BLaER1 (cell line): ENCODE measurements at regions not wholly inside any gene's neighbourhood (a gene's known extent, or its start where the extent isn't known, plus 50 kb on each side); places are given as distances from the start of the nearest gene placed in this dataset.

Source experiments
- H3K27ac ChIP-seq: shearing (Covaris generic); formaldehyde crosslinking; 2 replicates; pipeline ENCODE4 v1.8.1; 2022
- H3K27me3 ChIP-seq: shearing (Covaris generic); formaldehyde crosslinking; 2 replicates; pipeline ENCODE4 v1.8.1; 2022
- H3K36me3 ChIP-seq: shearing (Covaris generic); formaldehyde crosslinking; 2 replicates; pipeline ENCODE4 v1.8.1; 2022
- H3K4me1 ChIP-seq: shearing (Covaris generic); formaldehyde crosslinking; 2 replicates; pipeline ENCODE4 v1.8.1; 2022
- H3K4me2 ChIP-seq: shearing (Covaris generic); formaldehyde crosslinking; 2 replicates; pipeline ENCODE4 v1.8.1; 2022
- H3K4me3 ChIP-seq: shearing (Covaris generic); formaldehyde crosslinking; 2 replicates; pipeline ENCODE4 v1.8.1; 2022
- H3K9ac ChIP-seq: shearing (Covaris generic); formaldehyde crosslinking; 2 replicates; pipeline ENCODE4 v1.8.1; 2022
- H3K9me3 ChIP-seq: shearing (Covaris generic); formaldehyde crosslinking; 2 replicates; pipeline ENCODE4 v1.8.1; 2022
- H4K20me1 ChIP-seq: shearing (Covaris generic); formaldehyde crosslinking; 2 replicates; pipeline ENCODE4 v1.8.1; 2022
- Cebpa-rat ChIP-seq: shearing (Covaris generic); IDR thresholded peaks from 2 replicates; pipeline ENCODE4 v1.8.1; 2022

GRCh38 chr2:120519469-120519868, 173.5 kb downstream of the INHBB start:
- no peaks in the 10 kb centered on the region for H4K20me1 ChIP-seq
- no peaks in the 10 kb centered on the region for H3K4me1 ChIP-seq
- no peak for TF ChIP-seq Cebpa-rat
- no peaks in the 10 kb centered on the region for H3K27me3 ChIP-seq
- no peak overlapping the region for H3K9ac ChIP-seq
- H3K4me3 ChIP-seq: no peak overlapping the region
- no peaks in the 10 kb centered on the region for H3K36me3 ChIP-seq
- H3K9me3 ChIP-seq: no peaks in the 10 kb centered on the region
- H3K27ac ChIP-seq: no peak overlapping the region
- H3K4me2 ChIP-seq: no peak overlapping the region

- no peaks in the 10 kb centered on the region for H3K4me1 ChIP-seq
These were observed 174.5 kb downstream of the INHBB start for GRCh38 chr2:120520454-120520853.

GRCh38 chr2:120520929-120521912, 175.3 kb downstream of the INHBB start:
- H3K9me3 ChIP-seq: no peaks in the 10 kb centered on the region
- TF ChIP-seq Cebpa-rat: no peak
- H3K27ac ChIP-seq: no peak overlapping the region
- no peaks in the 10 kb centered on the region for H3K27me3 ChIP-seq
- no peak overlapping the region for H3K4me2 ChIP-seq
- no peaks in the 10 kb centered on the region for H3K36me3 ChIP-seq
- H3K4me3 ChIP-seq: no peak overlapping the region
- no peak overlapping the region for H3K9ac ChIP-seq
- H4K20me1 ChIP-seq: no peaks in the 10 kb centered on the region
- H3K4me1 ChIP-seq: peaks cover 7% of the 10 kb centered on the region

More at GRCh38 chr2:120520454-120520853, 174.5 kb downstream of the INHBB start:
- H3K4me3 ChIP-seq: no peak overlapping the region
- no peaks in the 10 kb centered on the region for H4K20me1 ChIP-seq
- H3K27me3 ChIP-seq: no peaks in the 10 kb centered on the region
- H3K27ac ChIP-seq: no peak overlapping the region
- no peak overlapping the region for H3K9ac ChIP-seq
- no peak for TF ChIP-seq Cebpa-rat
- no peak overlapping the region for H3K4me2 ChIP-seq
- H3K9me3 ChIP-seq: no peaks in the 10 kb centered on the region
- no peaks in the 10 kb centered on the region for H3K36me3 ChIP-seq

- no peaks in the 10 kb centered on the region for H3K27me3 ChIP-seq
- H3K4me3 ChIP-seq: no peak overlapping the region
- H3K27ac ChIP-seq: no peak overlapping the region
- peaks cover 8% of the 10 kb centered on the region for H3K4me1 ChIP-seq
- no peaks in the 10 kb centered on the region for H3K36me3 ChIP-seq
- no peak for TF ChIP-seq Cebpa-rat
- H3K4me2 ChIP-seq: no peak overlapping the region
- H3K9me3 ChIP-seq: no peaks in the 10 kb centered on the region
- no peaks in the 10 kb centered on the region for H4K20me1 ChIP-seq
- H3K9ac ChIP-seq: no peak overlapping the region
These were observed 176.3 kb downstream of the INHBB start for GRCh38 chr2:120522151-120522751.

- H3K4me2 ChIP-seq: no peak overlapping the region
- no peak for TF ChIP-seq Cebpa-rat
- no peaks in the 10 kb centered on the region for H3K9me3 ChIP-seq
- H3K27ac ChIP-seq: no peak overlapping the region
- peaks cover 22% of the 10 kb centered on the region for H3K4me1 ChIP-seq
- H3K4me3 ChIP-seq: no peak overlapping the region
- H3K36me3 ChIP-seq: no peaks in the 10 kb centered on the region
- no peaks in the 10 kb centered on the region for H4K20me1 ChIP-seq
- no peak overlapping the region for H3K9ac ChIP-seq
- no peaks in the 10 kb centered on the region for H3K27me3 ChIP-seq
These were observed 177.8 kb downstream of the INHBB start for GRCh38 chr2:120523766-120524165.

- H3K4me2 ChIP-seq: no peak overlapping the region
- H3K36me3 ChIP-seq: no peaks in the 10 kb centered on the region
- H3K9ac ChIP-seq: no peak overlapping the region
- H4K20me1 ChIP-seq: no peaks in the 10 kb centered on the region
- H3K27me3 ChIP-seq: no peaks in the 10 kb centered on the region
- no peak overlapping the region for H3K4me3 ChIP-seq
- H3K27ac ChIP-seq: no peak overlapping the region
- TF ChIP-seq Cebpa-rat: no peak
- H3K9me3 ChIP-seq: no peaks in the 10 kb centered on the region
- H3K4me1 ChIP-seq: peaks cover 22% of the 10 kb centered on the region
These were observed 178.2 kb downstream of the INHBB start for GRCh38 chr2:120524174-120524573.

GRCh38 chr2:120525056-120526046, 179.4 kb downstream of the INHBB start:
- Histone ChIP-seq H3K4me3 (no peak overlapping the region), H3K9ac (no peak overlapping the region), H3K36me3 (no peaks in the 10 kb centered on the region), H3K27ac (no peak overlapping the region), H3K27me3 (no peaks in the 10 kb centered on the region), H4K20me1 (no peaks in the 10 kb centered on the region), H3K4me2 (no peak overlapping the region), H3K9me3 (peaks cover 9% of the 10 kb centered on the region), H3K4me1 (peaks cover 22% of the 10 kb centered on the region)
- no peak for TF ChIP-seq Cebpa-rat

- Histone ChIP-seq H3K27ac (no peak overlapping the region), H3K4me3 (no peak overlapping the region), H3K9me3 (peaks cover 17% of the 10 kb centered on the region), H3K4me1 (peaks cover 22% of the 10 kb centered on the region), H3K4me2 (no peak overlapping the region), H3K27me3 (no peaks in the 10 kb centered on the region), H4K20me1 (no peaks in the 10 kb centered on the region), H3K36me3 (no peaks in the 10 kb centered on the region), H3K9ac (no peak overlapping the region)
- TF ChIP-seq Cebpa-rat: no peak
These were observed 180.2 kb downstream of the INHBB start for GRCh38 chr2:120526047-120526562.
